ENCODE measurements at regions not wholly inside any gene's neighbourhood (a gene's known extent, or its start where the extent isn't known, plus 50 kb on each side); places are given as distances from the start of the nearest gene placed in this dataset.

DNA sequence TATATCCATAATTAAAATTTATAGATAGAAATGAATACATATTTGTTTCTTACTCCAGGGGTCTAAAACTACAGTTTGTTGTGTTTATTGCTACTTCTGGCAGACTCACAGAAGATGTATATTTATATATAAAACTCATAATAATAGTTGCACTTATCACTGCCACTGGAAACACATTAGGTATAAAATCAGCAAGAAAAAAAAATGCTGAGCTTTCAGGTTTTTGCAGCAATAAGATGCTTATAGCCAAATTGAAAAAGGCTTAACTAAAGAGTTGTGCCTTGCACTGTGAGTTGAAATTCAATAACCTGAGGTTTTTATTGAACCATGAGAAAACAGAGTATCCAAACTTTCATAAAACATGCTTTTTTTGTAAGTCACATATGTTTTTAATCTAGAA, 623.9 kb upstream of the CRIM1 start:
- TF ChIP-seq FOS (IDR thresholded peaks at IDR 0.05; ENCODE audit: borderline replicate concordance, extremely low read depth, insufficient read length) (no peak), IRF4 (IDR thresholded peaks at IDR 0.05; ENCODE audit: low read depth, low read length) (no peak)
- TF ChIP-seq, protein P1, sequence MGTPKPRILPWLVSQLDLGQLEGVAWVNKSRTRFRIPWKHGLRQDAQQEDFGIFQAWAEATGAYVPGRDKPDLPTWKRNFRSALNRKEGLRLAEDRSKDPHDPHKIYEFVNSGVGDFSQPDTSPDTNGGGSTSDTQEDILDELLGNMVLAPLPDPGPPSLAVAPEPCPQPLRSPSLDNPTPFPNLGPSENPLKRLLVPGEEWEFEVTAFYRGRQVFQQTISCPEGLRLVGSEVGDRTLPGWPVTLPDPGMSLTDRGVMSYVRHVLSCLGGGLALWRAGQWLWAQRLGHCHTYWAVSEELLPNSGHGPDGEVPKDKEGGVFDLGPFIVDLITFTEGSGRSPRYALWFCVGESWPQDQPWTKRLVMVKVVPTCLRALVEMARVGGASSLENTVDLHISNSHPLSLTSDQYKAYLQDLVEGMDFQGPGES (IDR thresholded peaks at IDR 0.05), result no peak

All from GM12878 (cell line).